ENCODE measurements at regions not wholly inside any gene's neighbourhood (a gene's known extent, or its start where the extent isn't known, plus 50 kb on each side); places are given as distances from the start of the nearest gene placed in this dataset.

DNA sequence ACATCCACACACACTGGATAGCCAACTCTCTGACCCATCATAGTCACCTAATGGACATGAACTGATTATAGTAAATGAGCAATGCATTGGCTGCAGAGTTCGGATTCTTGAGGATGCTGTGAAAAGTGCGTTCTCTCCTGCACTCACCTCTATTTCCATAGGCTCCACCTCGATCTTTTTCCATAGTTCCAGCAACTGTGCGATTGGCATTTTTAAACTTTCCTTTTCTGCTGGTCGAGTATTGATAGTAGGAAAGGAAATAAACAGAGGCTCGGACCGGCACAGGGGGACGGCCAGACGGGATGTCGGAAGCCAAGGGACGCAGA is 94.4 kb downstream of the RNASET2 start:
- no peak for TF ChIP-seq EZH2 (IDR thresholded peaks at IDR 0.05)
- TF ChIP-seq, protein P1, sequence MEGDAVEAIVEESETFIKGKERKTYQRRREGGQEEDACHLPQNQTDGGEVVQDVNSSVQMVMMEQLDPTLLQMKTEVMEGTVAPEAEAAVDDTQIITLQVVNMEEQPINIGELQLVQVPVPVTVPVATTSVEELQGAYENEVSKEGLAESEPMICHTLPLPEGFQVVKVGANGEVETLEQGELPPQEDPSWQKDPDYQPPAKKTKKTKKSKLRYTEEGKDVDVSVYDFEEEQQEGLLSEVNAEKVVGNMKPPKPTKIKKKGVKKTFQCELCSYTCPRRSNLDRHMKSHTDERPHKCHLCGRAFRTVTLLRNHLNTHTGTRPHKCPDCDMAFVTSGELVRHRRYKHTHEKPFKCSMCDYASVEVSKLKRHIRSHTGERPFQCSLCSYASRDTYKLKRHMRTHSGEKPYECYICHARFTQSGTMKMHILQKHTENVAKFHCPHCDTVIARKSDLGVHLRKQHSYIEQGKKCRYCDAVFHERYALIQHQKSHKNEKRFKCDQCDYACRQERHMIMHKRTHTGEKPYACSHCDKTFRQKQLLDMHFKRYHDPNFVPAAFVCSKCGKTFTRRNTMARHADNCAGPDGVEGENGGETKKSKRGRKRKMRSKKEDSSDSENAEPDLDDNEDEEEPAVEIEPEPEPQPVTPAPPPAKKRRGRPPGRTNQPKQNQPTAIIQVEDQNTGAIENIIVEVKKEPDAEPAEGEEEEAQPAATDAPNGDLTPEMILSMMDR (IDR thresholded peaks at IDR 0.05), result no peak

Data from neural progenitor cell (in vitro differentiated cells).